Esophagus squamous epithelium (tissue), 4 donors: ENCODE measurements at regions not wholly inside any gene's neighbourhood (a gene's known extent, or its start where the extent isn't known, plus 50 kb on each side); places are given as distances from the start of the nearest gene placed in this dataset.

ENCODE experiments used
- POLR2A ChIP-seq, 4 donors: fragments of 450-650 bp; IDR thresholded peaks; one replicate each; pipeline ENCODE4 v1.6.1; 2017; ENCODE audit warnings: antibody characterized with exemption in 4 of 4, mild to moderate bottlenecking in 4 of 4, moderate library complexity in 3 of 4
- TF ChIP-seq, protein P1 (sequence below), 6 experiments: fragments of 450-650 bp in 4 of 6; fragments of 200-600 bp in 2 of 6; sonication (generic) in 2 of 6; IDR thresholded peaks; one replicate each; pipeline ENCODE4 v1.5.1; 2016 to 2019; ENCODE audit warnings: antibody characterized with exemption in 6 of 6, mild to moderate bottlenecking in 4 of 6, moderate library complexity in 4 of 6

DNA sequence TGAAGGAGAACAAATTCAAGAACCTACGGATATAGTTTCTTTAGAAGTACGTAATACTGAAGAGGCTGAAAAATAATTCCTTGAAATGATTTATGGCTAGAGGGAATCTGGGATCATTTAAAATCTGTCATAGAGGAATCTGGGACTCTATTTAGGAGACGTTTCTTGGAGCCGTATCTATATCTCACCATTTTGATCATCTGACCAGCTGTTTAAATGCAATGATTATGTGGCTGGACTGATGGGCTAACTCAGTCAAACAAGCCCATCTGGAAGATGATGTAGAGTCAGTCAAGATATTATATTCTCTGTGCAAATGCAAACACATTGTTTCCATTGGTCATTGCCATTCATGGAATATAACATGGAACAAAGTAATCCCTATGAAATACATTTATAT lies 467.7 kb upstream of the ZFHX3 start:
- TF ChIP-seq, protein P1, sequence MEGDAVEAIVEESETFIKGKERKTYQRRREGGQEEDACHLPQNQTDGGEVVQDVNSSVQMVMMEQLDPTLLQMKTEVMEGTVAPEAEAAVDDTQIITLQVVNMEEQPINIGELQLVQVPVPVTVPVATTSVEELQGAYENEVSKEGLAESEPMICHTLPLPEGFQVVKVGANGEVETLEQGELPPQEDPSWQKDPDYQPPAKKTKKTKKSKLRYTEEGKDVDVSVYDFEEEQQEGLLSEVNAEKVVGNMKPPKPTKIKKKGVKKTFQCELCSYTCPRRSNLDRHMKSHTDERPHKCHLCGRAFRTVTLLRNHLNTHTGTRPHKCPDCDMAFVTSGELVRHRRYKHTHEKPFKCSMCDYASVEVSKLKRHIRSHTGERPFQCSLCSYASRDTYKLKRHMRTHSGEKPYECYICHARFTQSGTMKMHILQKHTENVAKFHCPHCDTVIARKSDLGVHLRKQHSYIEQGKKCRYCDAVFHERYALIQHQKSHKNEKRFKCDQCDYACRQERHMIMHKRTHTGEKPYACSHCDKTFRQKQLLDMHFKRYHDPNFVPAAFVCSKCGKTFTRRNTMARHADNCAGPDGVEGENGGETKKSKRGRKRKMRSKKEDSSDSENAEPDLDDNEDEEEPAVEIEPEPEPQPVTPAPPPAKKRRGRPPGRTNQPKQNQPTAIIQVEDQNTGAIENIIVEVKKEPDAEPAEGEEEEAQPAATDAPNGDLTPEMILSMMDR (IDR thresholded peaks at IDR 0.05), result no peak
- TF ChIP-seq POLR2A (IDR thresholded peaks at IDR 0.05), result no peak
